ENCODE measurements at regions not wholly inside any gene's neighbourhood (a gene's known extent, or its start where the extent isn't known, plus 50 kb on each side); places are given as distances from the start of the nearest gene placed in this dataset.

DNA sequence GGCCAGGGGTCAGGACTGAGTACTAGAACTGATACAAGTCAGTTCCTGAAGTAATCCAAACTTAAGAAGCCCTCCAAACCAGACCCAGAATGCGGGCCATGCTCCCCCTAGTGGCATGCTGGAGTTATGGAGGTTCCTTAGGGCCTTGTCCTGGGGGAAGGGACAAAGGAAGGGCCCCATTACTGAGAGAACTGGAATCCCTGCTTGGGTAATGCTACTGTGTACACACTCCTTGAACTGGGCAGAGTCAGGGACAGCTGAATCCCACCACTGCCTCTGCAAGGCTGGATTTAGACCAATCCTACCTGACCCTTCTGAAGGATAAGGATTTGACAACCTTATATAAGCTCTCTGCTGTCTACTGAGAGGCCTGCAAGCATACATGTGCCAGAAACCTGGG is 97.3 kb upstream of the AKIP1 start:
- H3K27me3 ChIP-seq (replicated peaks; ENCODE audit: control insufficient read depth, insufficient read depth, low read length): no peaks in the 10 kb centered on the region; the same call in 1 of the 2 replicates
- H3K4me3 ChIP-seq (replicated peaks; ENCODE audit: low read depth, low read length): no peak overlapping the region
- TF ChIP-seq, protein P1, sequence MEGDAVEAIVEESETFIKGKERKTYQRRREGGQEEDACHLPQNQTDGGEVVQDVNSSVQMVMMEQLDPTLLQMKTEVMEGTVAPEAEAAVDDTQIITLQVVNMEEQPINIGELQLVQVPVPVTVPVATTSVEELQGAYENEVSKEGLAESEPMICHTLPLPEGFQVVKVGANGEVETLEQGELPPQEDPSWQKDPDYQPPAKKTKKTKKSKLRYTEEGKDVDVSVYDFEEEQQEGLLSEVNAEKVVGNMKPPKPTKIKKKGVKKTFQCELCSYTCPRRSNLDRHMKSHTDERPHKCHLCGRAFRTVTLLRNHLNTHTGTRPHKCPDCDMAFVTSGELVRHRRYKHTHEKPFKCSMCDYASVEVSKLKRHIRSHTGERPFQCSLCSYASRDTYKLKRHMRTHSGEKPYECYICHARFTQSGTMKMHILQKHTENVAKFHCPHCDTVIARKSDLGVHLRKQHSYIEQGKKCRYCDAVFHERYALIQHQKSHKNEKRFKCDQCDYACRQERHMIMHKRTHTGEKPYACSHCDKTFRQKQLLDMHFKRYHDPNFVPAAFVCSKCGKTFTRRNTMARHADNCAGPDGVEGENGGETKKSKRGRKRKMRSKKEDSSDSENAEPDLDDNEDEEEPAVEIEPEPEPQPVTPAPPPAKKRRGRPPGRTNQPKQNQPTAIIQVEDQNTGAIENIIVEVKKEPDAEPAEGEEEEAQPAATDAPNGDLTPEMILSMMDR (IDR thresholded peaks at IDR 0.05; ENCODE audit: insufficient read depth, low read length, poor library complexity, severe bottlenecking): peak; percentile 95
- peak; percentile 40 for DNase-seq (ENCODE audit: extremely low read depth, insufficient read length)
- no peaks in the 10 kb centered on the region for H3K36me3 ChIP-seq (ENCODE audit: control insufficient read depth, insufficient read depth, low read length)

DNA sequence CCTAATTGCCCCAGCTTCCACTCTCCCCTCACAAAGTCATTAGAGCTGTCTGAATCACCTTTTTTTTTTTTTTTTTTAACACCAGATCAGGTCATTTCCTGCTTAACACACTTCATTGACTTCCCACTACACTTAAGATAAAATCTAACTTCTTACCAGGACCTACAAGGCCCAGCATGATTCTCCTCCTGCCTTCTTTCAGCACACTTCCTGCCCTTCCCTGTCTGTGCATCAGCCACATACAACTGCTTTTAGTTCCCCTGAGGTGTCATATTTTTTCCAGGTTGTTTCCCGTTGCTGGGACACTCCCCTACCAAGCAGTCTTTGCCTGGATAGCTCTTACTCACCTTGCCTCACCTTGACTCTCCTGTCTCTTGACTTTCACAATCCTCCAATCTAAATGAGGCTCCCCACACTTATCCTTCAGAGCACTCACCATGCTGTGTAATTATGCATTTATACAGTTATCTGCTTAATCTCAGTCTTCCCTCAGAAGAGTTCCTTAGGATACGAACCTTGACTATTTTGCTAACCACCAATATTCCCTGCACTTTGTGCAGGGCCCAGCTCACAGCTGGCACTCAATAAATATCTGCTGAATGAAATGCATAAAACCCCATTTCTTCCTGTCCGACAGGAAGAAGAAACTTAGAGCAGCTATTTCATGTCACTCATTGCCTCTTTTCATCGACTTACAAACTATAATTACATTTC is 96.6 kb upstream of the AKIP1 start:
- Histone ChIP-seq H3K36me3 (ENCODE audit: control insufficient read depth, insufficient read depth, low read length) (no peaks in the 10 kb centered on the region), H3K4me3 (replicated peaks; ENCODE audit: low read depth, low read length) (no peak overlapping the region), H3K27me3 (replicated peaks; ENCODE audit: control insufficient read depth, insufficient read depth, low read length) (no peaks in the 10 kb centered on the region; the same call in 1 of the 2 replicates)
- no peak for DNase-seq (ENCODE audit: extremely low read depth, insufficient read length)
- TF ChIP-seq, protein P1 (IDR thresholded peaks at IDR 0.05; ENCODE audit: insufficient read depth, low read length, poor library complexity, severe bottlenecking): no peak

DNA sequence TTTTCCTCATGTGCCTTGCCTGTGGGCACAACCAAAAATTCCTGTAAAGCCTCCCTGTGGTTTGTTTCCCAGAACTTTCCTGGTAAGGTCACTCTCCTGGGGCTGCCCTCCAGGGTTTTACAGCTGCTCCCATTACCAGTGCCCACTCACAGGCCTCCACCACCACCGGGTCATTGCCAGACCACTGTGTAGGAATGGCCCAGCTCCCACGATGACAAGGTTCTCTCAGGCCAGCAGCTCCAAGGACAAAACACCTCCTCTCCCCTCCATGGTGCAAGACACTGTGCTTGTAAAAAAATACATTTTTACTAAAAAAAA is 96.1 kb upstream of the AKIP1 start:
- DNase-seq (ENCODE audit: extremely low read depth, insufficient read length): no peak
- Histone ChIP-seq H3K27me3 (replicated peaks; ENCODE audit: control insufficient read depth, insufficient read depth, low read length) (no peaks in the 10 kb centered on the region; the same call in 1 of the 2 replicates), H3K36me3 (ENCODE audit: control insufficient read depth, insufficient read depth, low read length) (no peaks in the 10 kb centered on the region), H3K4me3 (replicated peaks; ENCODE audit: low read depth, low read length) (no peak overlapping the region)
- TF ChIP-seq, protein P1 (IDR thresholded peaks at IDR 0.05; ENCODE audit: insufficient read depth, low read length, poor library complexity, severe bottlenecking): no peak

DNA sequence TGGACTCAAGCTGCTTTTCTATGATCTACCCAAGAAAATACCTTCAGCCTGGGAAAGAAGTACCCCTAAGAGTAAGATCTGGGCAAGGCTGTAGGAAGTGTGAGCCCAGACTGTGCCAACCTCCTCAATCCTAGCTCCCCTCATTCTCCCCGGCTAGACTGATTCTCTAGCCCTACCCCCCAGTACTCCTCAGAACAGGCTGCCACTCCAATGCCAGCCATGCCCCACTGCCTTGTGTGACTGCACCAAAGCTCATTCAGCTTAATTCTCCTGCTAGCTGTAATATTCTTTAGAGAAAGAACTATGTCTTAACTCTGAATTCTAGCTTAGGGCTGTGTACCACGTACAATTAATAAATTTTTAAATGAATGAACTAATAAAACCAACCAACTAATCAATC is 92.6 kb upstream of the AKIP1 start:
- TF ChIP-seq, protein P1 (IDR thresholded peaks at IDR 0.05; ENCODE audit: insufficient read depth, low read length, poor library complexity, severe bottlenecking): no peak
- no peak for DNase-seq (ENCODE audit: extremely low read depth, insufficient read length)
- H3K36me3 ChIP-seq (ENCODE audit: control insufficient read depth, insufficient read depth, low read length): no peaks in the 10 kb centered on the region
- H3K27me3 ChIP-seq (replicated peaks; ENCODE audit: control insufficient read depth, insufficient read depth, low read length): no peaks in the 10 kb centered on the region
- H3K4me3 ChIP-seq (replicated peaks; ENCODE audit: low read depth, low read length): no peak overlapping the region

DNA sequence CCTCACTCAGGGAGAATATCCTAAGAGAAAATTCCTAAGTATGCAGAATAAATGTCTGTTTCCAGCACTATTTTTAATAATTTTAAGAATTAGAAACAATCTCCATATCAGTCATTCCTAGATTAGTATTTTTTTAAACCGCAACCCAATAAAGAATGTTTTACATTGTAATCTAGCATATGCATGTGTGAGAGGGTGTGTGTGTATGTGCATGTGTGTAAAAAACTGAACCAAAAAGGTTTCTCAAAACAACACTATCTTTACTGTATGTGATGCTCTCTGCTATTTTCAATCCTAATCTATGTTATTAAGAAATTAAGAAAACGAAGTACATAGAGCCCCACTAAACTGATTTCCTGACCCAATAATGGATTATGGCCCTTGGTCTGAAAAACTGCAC is 90.6 kb upstream of the AKIP1 start:
- H3K27me3 ChIP-seq (replicated peaks; ENCODE audit: control insufficient read depth, insufficient read depth, low read length): no peaks in the 10 kb centered on the region
- no peak overlapping the region for H3K4me3 ChIP-seq (replicated peaks; ENCODE audit: low read depth, low read length)
- TF ChIP-seq, protein P1 (IDR thresholded peaks at IDR 0.05; ENCODE audit: insufficient read depth, low read length, poor library complexity, severe bottlenecking): no peak

DNA sequence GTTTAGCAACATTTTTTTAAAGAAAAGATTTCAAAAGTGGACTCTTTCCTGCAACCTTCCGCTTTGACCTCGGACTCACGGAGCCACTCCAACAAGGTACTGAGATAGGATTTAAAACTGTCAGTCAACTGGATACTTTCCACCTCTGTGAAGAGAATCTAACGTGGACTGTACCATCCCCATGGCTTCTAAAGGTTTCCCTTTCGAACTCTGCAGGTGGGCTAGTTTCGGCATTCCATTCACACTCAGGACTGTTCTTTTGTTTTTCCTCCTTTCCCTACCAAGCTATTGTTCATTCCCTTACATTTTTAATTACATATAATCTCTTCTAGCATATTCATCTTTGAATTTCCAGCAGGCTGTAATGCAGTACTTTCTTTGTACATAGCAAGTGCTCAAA is 88.5 kb upstream of the AKIP1 start:
- Histone ChIP-seq H3K27me3 (replicated peaks; ENCODE audit: control insufficient read depth, insufficient read depth, low read length) (no peaks in the 10 kb centered on the region), H3K4me3 (replicated peaks; ENCODE audit: low read depth, low read length) (no peak overlapping the region), H3K36me3 (ENCODE audit: control insufficient read depth, insufficient read depth, low read length) (no peaks in the 10 kb centered on the region)
- TF ChIP-seq, protein P1 (IDR thresholded peaks at IDR 0.05; ENCODE audit: insufficient read depth, low read length, poor library complexity, severe bottlenecking): no peak
- no peak for DNase-seq (ENCODE audit: extremely low read depth, insufficient read length)

More for the DNA sequence above, 90.6 kb upstream of the AKIP1 start:
- DNase-seq (ENCODE audit: extremely low read depth, insufficient read length): no peak
- no peaks in the 10 kb centered on the region for H3K36me3 ChIP-seq (ENCODE audit: control insufficient read depth, insufficient read depth, low read length)

All from GM06990 (cell line).